ENCODE measurements at regions not wholly inside any gene's neighbourhood (a gene's known extent, or its start where the extent isn't known, plus 50 kb on each side); places are given as distances from the start of the nearest gene placed in this dataset.

DNA sequence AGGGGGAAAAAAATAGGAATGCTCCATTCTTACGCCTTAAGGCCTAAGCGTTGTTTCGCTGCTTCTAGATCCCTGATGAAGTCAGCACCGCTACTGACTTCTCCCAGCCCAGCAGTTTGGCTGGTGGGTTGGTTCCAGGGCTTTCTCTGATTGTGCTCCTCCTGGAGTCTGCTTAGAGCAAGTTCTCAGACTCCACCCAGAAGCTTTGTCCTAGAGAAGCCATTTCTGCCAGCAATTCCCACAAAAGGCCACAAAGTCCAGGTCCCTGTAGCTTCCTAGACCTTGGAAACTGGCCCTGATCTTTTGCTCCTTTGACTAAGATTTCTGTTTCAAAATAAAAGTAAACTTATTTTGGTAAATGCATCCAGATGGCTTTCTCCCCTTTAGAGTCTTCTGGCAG, 65.4 kb downstream of the KCTD12 start:
- no peaks in the 10 kb centered on the region for H3K79me2 ChIP-seq (ENCODE audit: low read depth)
- no peaks in the 10 kb centered on the region for H3K9me2 ChIP-seq (ENCODE audit: insufficient read depth)
- no peak overlapping the region for H3K27ac ChIP-seq
- H3K4me1 ChIP-seq (replicated peaks; ENCODE audit: insufficient read depth): no peaks in the 10 kb centered on the region
- H3F3A ChIP-seq (ENCODE audit: insufficient read depth, low read depth): no peaks in the 10 kb centered on the region
- intact Hi-C loops (cut with micrococcal nuclease; ENCODE audit: unreplicated experiment): no loop called here
- no peak overlapping the region for H3K4me3 ChIP-seq
- H3K36me3 ChIP-seq (ENCODE audit: low read depth): no peaks in the 10 kb centered on the region
- ChIA-PET POLR2A (ENCODE audit: unreplicated experiment) (no interaction called here), CTCF (no interaction called here)
- no peaks in the 10 kb centered on the region for H3K27me3 ChIP-seq (ENCODE audit: insufficient read depth, low read depth)
- H4K20me1 ChIP-seq (ENCODE audit: insufficient read depth): no peaks in the 10 kb centered on the region
- no peak for DNase-seq
- H2AFZ ChIP-seq: no peak overlapping the region
- no TSS peak for BruUV-seq (replicated peaks)
- no peak overlapping the region for H3K4me2 ChIP-seq
- H3K9me3 ChIP-seq (ENCODE audit: insufficient read depth, low read depth): no peaks in the 10 kb centered on the region
- TF ChIP-seq, protein P1, sequence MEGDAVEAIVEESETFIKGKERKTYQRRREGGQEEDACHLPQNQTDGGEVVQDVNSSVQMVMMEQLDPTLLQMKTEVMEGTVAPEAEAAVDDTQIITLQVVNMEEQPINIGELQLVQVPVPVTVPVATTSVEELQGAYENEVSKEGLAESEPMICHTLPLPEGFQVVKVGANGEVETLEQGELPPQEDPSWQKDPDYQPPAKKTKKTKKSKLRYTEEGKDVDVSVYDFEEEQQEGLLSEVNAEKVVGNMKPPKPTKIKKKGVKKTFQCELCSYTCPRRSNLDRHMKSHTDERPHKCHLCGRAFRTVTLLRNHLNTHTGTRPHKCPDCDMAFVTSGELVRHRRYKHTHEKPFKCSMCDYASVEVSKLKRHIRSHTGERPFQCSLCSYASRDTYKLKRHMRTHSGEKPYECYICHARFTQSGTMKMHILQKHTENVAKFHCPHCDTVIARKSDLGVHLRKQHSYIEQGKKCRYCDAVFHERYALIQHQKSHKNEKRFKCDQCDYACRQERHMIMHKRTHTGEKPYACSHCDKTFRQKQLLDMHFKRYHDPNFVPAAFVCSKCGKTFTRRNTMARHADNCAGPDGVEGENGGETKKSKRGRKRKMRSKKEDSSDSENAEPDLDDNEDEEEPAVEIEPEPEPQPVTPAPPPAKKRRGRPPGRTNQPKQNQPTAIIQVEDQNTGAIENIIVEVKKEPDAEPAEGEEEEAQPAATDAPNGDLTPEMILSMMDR (conservative IDR thresholded peaks at IDR 0.05): no peak
- no peak for TF ChIP-seq EZH2 (IDR thresholded peaks at IDR 0.05; ENCODE audit: low read depth)

DNA sequence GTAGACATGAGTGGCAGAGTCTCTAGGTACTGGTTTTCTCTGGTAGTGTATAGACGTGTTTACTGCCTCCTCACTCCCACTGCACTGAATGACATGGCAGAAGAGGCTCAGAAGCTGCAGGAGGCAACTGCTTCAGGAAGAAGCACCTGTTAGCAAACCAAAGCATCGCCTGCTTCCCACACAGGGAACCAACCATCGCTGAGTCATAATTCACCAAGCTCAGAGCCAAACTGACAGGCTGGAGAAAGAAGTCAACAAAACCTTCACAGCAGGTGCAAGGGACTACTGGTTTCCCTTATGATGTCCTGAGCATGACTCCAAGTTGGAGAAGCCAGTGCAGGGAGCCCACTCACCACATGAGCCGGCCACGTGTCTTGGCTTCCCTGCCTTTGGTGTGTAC, 69.8 kb downstream of the KCTD12 start:
- no peaks in the 10 kb centered on the region for H3K79me2 ChIP-seq (ENCODE audit: low read depth)
- H3K4me2 ChIP-seq: no peak overlapping the region
- POLR2A ChIA-PET (ENCODE audit: unreplicated experiment): no interaction called here
- H3K4me1 ChIP-seq (replicated peaks; ENCODE audit: insufficient read depth): no peaks in the 10 kb centered on the region
- H3K27ac ChIP-seq: no peak overlapping the region
- intact Hi-C loops (cut with micrococcal nuclease; ENCODE audit: unreplicated experiment): no loop called here
- H3K9me2 ChIP-seq (ENCODE audit: insufficient read depth): no peaks in the 10 kb centered on the region
- no peak for DNase-seq
- no peaks in the 10 kb centered on the region for H3K9me3 ChIP-seq (ENCODE audit: insufficient read depth, low read depth)
- H2AFZ ChIP-seq: no peak overlapping the region
- H3K4me3 ChIP-seq: no peak overlapping the region
- BruUV-seq (replicated peaks): no TSS peak
- H3K36me3 ChIP-seq (ENCODE audit: low read depth): no peaks in the 10 kb centered on the region
- CTCF ChIA-PET: no interaction called here
- TF ChIP-seq, protein P1 (conservative IDR thresholded peaks at IDR 0.05): no peak
- no peak for TF ChIP-seq EZH2 (IDR thresholded peaks at IDR 0.05; ENCODE audit: low read depth)
- H3K27me3 ChIP-seq (ENCODE audit: insufficient read depth, low read depth): no peaks in the 10 kb centered on the region
- H3F3A ChIP-seq (ENCODE audit: insufficient read depth, low read depth): no peaks in the 10 kb centered on the region
- H4K20me1 ChIP-seq (ENCODE audit: insufficient read depth): no peaks in the 10 kb centered on the region

DNA sequence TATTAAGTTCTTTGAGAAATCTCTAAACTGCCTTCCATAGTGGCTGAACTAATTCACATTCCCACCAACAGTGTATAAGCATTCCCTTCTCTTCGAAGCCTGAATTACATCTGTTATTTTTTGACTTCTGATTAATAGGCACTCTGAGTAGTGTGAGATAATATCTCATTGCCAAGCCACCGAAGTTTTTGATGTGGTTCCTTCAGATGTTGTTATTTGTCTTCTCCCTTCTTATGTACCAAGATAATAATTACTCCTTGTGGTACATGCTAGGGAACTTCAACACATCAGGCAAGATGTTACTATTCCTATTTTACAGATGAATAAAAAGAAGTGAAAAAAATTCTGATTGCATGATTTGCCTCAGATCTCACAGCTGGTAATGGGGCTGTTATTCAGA, 70.9 kb downstream of the KCTD12 start:
- Histone ChIP-seq H3K9me3 (ENCODE audit: insufficient read depth, low read depth) (no peaks in the 10 kb centered on the region), H3K36me3 (ENCODE audit: low read depth) (no peaks in the 10 kb centered on the region), H3F3A (ENCODE audit: insufficient read depth, low read depth) (no peaks in the 10 kb centered on the region), H4K20me1 (ENCODE audit: insufficient read depth) (no peaks in the 10 kb centered on the region), H2AFZ (no peak overlapping the region), H3K27me3 (ENCODE audit: insufficient read depth, low read depth) (no peaks in the 10 kb centered on the region), H3K79me2 (ENCODE audit: low read depth) (no peaks in the 10 kb centered on the region), H3K27ac (no peak overlapping the region), H3K4me1 (replicated peaks; ENCODE audit: insufficient read depth) (no peaks in the 10 kb centered on the region), H3K9me2 (ENCODE audit: insufficient read depth) (no peaks in the 10 kb centered on the region), H3K4me2 (no peak overlapping the region), H3K4me3 (no peak overlapping the region)
- no TSS peak for BruUV-seq (replicated peaks)
- intact Hi-C loops (cut with micrococcal nuclease; ENCODE audit: unreplicated experiment): no loop called here
- ChIA-PET CTCF (no interaction called here), POLR2A (ENCODE audit: unreplicated experiment) (no interaction called here)
- no peak for TF ChIP-seq EZH2 (IDR thresholded peaks at IDR 0.05; ENCODE audit: low read depth)
- TF ChIP-seq, protein P1 (conservative IDR thresholded peaks at IDR 0.05): no peak
- DNase-seq: no peak
